NCI-H2107 (cell line): ENCODE measurements at regions not wholly inside any gene's neighbourhood (a gene's known extent, or its start where the extent isn't known, plus 50 kb on each side); places are given as distances from the start of the nearest gene placed in this dataset.

Experiments
- DNase-seq: peaks from one replicate; lab custom pipeline; 2025; lab: John Stamatoyannopoulos, UW

- DNase-seq: no peak
Observed at GRCh38 chr1:104825401-104825800, 1075.7 kb downstream of the AMY1C start.

GRCh38 chr1:104830534-104830933, 1080.8 kb downstream of the AMY1C start:
- no peak for DNase-seq

- no peak for DNase-seq
Observed at GRCh38 chr1:104852151-104852550, 1102.5 kb downstream of the AMY1C start.

GRCh38 chr1:104853276-104853675, 1103.6 kb downstream of the AMY1C start:
- DNase-seq: no peak

- no peak for DNase-seq
Observed at GRCh38 chr1:104854529-104854928, 1104.8 kb downstream of the AMY1C start.

DNA sequence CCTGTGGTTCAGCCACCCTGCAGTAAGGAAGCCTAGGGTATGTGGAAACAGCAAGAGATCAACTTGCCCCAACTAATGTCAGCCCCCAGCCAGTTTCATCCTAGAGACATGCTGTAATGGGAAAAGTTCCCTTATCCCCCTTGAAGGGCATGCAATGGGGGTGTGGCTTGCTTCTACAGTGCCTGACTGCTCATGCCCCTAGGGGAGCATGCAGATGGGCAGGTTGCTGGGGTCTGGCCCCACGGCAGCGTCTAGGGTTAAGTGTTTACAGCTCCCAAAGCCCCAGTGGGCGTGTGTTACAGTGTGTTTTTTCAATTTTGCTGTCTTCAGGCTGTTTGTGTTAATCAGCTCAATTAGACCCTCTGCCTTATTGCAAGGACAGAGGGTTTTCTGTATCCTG, 1105.9 kb downstream of the AMY1C start:
- no peak for DNase-seq

DNA sequence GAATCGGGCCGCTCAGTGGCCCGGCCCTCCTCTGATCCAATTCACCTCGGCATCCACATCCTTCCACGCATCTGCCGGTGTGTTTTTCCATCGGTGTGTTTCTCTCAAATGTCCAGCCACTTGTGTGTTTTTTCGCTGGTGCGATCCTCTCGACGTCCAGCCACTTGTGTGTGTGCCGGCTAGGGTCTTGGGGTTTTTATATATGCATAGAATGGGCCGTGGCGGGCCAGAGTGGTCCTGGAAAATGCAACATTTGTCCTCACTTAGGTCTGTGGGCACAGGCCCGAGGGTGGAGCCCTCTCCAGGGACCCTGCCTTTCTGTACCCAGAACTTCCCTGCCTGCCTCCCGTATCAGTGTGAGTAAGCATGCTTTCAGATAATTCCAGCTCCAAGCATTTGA, 1106.4 kb downstream of the AMY1C start:
- DNase-seq: no peak

DNA sequence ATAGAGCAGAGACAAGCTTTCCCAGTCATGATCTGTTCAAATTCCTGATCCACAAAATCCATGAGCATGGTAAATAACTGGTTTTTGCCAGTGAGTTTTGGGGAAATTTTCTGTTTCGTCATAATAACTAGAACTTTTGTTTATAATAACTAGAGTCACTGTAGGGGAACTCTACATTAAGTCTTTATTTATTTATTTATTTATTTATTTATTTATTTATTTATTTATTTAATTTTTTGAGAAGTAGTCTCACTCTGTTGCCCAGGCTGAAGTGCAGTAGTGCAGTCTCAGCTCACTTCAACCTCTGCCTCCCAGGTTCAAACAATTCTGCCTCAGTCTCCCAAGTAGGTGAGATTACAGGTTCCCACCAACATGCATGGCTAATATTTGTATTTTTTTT, 1106.8 kb downstream of the AMY1C start:
- DNase-seq: no peak

DNA sequence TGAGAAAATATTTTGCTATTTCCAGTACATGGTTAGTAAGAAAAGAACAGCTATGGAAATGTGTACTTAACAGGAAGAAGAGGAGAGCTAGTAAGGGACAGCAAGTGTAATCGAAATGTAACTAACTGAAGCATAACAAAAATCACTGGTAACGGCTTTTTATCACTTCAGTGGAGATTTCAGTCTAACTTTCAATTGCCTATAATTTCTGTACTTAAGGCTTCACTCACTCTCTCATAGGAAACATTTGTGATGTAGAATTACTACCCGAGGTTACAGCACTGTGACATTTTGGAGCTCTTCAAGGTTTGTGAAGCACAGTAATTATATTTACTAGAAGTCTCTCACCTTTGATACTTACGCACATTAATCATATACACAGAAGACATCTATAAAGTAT, 1119.1 kb downstream of the AMY1C start:
- DNase-seq: no peak

DNA sequence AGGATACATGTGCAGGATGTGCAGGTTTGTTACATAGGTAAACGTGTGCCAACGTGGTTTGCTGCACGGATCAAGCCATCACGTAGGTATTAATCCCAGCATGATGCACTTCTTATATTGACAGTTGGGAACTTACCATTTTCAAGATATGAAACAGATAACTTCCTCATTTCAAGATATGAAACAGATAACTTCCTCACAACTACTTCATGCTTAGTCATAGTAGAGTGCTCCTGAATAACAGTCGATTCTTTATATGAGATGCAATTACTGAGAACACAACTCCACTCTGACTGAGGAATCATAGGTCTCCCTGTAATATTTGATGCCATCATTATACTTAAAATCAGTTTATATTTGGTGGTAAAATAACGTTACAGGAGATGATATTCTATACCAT, 1124.3 kb downstream of the AMY1C start:
- DNase-seq: no peak

- no peak for DNase-seq
Observed at GRCh38 chr1:104878203-104878909, 1128.7 kb downstream of the AMY1C start.

- DNase-seq: no peak
Observed at GRCh38 chr1:104884939-104885338, 1135.2 kb downstream of the AMY1C start.

DNA sequence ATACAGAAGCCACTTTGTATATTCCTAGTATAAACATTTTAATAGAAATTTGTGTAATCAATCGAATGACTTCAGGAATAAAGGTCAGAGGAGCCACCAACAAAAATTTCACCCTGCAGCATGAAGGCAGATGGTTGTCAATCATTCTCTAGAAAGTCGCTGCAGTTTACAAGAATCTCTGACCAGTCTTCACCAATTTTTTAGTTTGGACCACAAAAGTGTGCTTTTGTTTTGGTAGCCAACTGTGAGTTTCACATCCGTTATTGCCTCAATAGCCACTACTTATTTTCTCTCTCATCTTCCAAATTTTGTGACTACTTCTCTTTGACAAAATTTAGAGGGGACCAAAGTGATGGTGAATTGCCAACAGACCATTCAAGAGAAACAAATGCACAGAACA, 1155.6 kb downstream of the AMY1C start:
- DNase-seq: no peak

DNA sequence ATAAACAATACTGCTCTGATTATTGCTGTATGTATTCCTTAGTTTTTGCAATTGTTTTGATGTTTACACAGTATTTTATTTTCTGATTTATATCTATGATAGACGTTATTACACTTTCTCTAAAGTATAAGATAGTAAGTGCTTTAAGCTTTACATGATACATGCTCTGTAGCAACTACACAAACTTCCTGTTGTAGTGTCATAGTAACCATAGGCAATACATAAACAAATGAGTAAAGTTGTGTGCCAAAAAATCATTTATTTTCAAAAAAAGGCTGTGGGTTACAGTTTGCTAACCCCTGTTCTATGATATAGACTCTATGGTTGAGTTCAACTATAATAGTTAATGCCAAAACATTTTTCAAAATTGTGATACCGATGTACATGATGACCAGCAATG, 1156.4 kb downstream of the AMY1C start:
- no peak for DNase-seq

GRCh38 chr1:104919188-104919587, 1169.5 kb downstream of the AMY1C start:
- DNase-seq: no peak

DNA sequence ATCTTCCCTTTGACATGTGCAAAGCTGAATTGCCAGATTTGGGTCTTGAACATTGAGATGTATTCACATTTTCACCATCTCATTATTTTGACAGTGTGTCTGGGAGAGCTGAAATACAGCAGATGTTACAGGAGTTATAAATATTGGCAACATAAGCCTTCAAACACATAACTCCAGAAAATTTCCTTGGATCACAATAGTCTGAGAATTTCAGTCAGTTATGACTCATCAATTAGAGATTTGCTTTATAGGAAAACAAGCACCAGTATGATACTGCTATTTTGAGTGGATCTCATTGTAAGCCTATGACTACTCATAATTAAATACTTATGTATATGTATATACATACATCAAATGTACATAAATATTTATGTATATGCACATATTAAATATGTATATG, 1171.8 kb downstream of the AMY1C start:
- DNase-seq: no peak

DNA sequence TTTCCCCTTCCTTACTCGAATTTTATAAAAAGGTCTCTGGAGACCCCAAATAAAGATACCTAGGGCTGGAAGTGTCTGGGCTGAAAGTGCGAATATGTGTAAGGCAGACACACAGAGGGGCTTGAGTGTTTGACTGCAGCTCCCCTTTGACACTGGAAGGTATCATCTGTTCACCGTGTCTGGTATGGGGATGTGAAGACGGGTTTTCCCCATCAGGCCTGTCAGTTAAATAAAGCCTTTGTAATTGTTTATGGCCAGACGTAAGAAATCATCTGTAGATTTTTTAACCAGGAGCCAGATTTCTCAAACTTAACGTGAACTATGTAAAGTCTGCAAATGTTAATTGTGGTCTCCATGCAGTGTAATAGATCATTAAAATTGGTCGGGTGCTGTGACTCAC, 1173.4 kb downstream of the AMY1C start:
- DNase-seq: no peak

- no peak for DNase-seq
Observed at GRCh38 chr1:104929280-104929679, 1179.6 kb downstream of the AMY1C start.

GRCh38 chr1:104932030-104932915, 1182.6 kb downstream of the AMY1C start:
- DNase-seq: no peak

DNA sequence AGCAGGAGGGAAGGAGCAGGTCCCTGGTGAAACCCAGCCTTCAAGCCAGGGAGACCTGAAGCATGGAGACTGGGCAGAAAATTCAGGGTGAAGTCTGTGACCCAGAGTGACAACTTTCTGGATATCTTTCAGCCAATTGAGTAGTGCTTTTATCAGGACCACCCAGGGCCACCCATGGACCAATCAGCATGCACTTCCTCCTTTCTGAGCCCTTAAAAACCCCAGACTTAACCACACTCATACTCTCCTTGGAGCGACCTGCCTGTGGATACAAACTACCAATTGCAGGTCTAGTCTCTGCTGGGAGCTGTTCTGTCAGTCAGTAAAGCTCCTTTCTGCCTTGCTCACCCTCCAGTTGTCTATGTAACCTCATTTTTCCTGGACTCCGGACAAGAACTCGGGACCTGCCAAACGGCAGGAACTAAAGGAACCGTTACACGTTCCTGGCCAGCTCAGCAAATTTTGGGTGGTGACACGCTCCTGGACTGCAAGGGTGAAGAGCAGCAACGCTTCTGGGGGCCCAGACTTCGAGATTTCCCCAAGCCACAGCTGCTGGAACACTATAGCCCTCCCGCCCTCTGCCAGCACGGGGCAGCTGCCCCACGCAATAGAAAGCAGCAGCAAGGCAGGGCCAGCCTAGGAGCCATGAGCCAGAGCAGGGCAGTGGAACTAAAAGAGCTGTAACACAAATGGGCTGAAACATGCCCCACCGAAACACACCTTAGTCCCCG, 1183.4 kb downstream of the AMY1C start:
- DNase-seq: no peak

GRCh38 chr1:104933846-104934245, 1184.1 kb downstream of the AMY1C start:
- DNase-seq: no peak

DNA sequence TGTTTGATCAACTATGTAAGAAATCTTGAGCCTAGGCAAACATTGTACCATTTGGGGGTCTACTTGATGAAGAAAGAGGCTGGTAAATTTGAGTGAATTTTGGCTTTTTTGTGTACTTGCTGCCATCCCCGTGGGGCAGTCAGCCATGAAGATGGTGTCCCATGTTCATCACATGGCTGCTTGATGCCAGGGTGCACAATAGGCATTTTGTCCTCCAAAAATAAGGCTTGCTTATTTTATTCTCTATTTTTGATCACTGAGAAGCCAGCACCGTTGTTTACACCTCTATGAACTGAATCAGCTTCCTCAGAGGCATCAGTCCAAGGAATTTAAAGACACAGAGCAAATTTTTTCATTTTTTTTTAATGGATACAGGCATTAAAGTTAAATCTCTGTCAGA, 1195.7 kb downstream of the AMY1C start:
- DNase-seq: no peak
